HFFc6 (cell line): ENCODE measurements at regions not wholly inside any gene's neighbourhood (a gene's known extent, or its start where the extent isn't known, plus 50 kb on each side); places are given as distances from the start of the nearest gene placed in this dataset.

Experiments used
- DNase-seq: peaks from one replicate; pipeline ENCODE4 v3.0.0-alpha.2; 2018
- H3K27ac Mint-ChIP-seq: 2 replicates; pipeline ENCODE4 v1.8.0; 2020; ENCODE audit warnings: mild to moderate bottlenecking, mixed read lengths
- H3K27me3 Mint-ChIP-seq: 2 replicates; pipeline ENCODE4 v1.8.0; 2021; ENCODE audit warnings: mild to moderate bottlenecking, moderate library complexity, mixed read lengths; ENCODE audit not compliant: insufficient read depth
- H3K36me3 Mint-ChIP-seq: 2 replicates; pipeline ENCODE4 v1.8.0; 2021; ENCODE audit warnings: low read depth, mixed read lengths
- H3K4me1 Mint-ChIP-seq: 2 replicates; pipeline ENCODE4 v1.8.0; 2020; ENCODE audit warnings: low read depth, mixed read lengths
- H3K4me3 Mint-ChIP-seq: 2 replicates; pipeline ENCODE4 v1.8.0; 2020; ENCODE audit warnings: mild to moderate bottlenecking, moderate library complexity, mixed read lengths
- H3K9me3 Mint-ChIP-seq: 2 replicates; pipeline ENCODE4 v1.8.0; 2020; ENCODE audit warnings: mild to moderate bottlenecking, mixed read lengths
- CTCF ChIP-seq: fragments of 200-600 bp; sonication (generic); IDR thresholded peaks from 2 replicates; pipeline ENCODE4 v1.5.0; 2021; ENCODE audit warnings: antibody characterized with exemption, mild to moderate bottlenecking

- Mint-ChIP-seq H3K27ac (no peak overlapping the region), H3K27me3 (no peaks in the 10 kb centered on the region), H3K4me1 (peaks cover 31% of the 10 kb centered on the region), H3K9me3 (no peaks in the 10 kb centered on the region), H3K36me3 (no peaks in the 10 kb centered on the region), H3K4me3 (no peak overlapping the region)
- peak; percentile 18 for DNase-seq
- no peak for TF ChIP-seq CTCF
These were observed 194.7 kb downstream of the RND3 start for GRCh38 chr2:150292807-150293206.

- H3K27ac Mint-ChIP-seq, result no peak overlapping the region
- no peaks in the 10 kb centered on the region for H3K9me3 Mint-ChIP-seq
- TF ChIP-seq CTCF, result no peak
- H3K36me3 Mint-ChIP-seq, result no peaks in the 10 kb centered on the region
- H3K4me1 Mint-ChIP-seq, result peaks cover 31% of the 10 kb centered on the region
- no peak overlapping the region for H3K4me3 Mint-ChIP-seq
- no peaks in the 10 kb centered on the region for H3K27me3 Mint-ChIP-seq
- DNase-seq, result no peak
These were observed 195.3 kb downstream of the RND3 start for GRCh38 chr2:150292192-150292591.

- peak; percentile 23 for DNase-seq
- Mint-ChIP-seq H3K27ac (peak overlapping the region; percentile 22; the same call in 1 of the 2 replicates), H3K4me1 (peaks cover 35% of the 10 kb centered on the region), H3K27me3 (no peaks in the 10 kb centered on the region), H3K9me3 (no peaks in the 10 kb centered on the region), H3K36me3 (no peaks in the 10 kb centered on the region), H3K4me3 (no peak overlapping the region)
- no peak for TF ChIP-seq CTCF
These were observed 200.6 kb downstream of the RND3 start for GRCh38 chr2:150286730-150287362.

GRCh38 chr2:150284116-150284515 is 203.4 kb downstream of the RND3 start:
- no peaks in the 10 kb centered on the region for H3K9me3 Mint-ChIP-seq
- no peak for TF ChIP-seq CTCF
- H3K4me3 Mint-ChIP-seq, result no peak overlapping the region
- peaks cover 58% of the 10 kb centered on the region for H3K4me1 Mint-ChIP-seq
- no peak overlapping the region for H3K27ac Mint-ChIP-seq
- no peaks in the 10 kb centered on the region for H3K27me3 Mint-ChIP-seq
- H3K36me3 Mint-ChIP-seq, result peaks cover 6% of the 10 kb centered on the region
- no peak for DNase-seq

- no peak overlapping the region for H3K4me3 Mint-ChIP-seq
- H3K27ac Mint-ChIP-seq, result no peak overlapping the region
- DNase-seq, result peak; percentile 5
- H3K27me3 Mint-ChIP-seq, result no peaks in the 10 kb centered on the region; the same call in 1 of the 2 replicates
- H3K36me3 Mint-ChIP-seq, result peaks cover 14% of the 10 kb centered on the region
- H3K4me1 Mint-ChIP-seq, result peaks cover 55% of the 10 kb centered on the region
- peaks cover 6% of the 10 kb centered on the region for H3K9me3 Mint-ChIP-seq
- no peak for TF ChIP-seq CTCF
These were observed 204.6 kb downstream of the RND3 start for GRCh38 chr2:150282771-150283371.
